IPS DF 6.9 (cell line): ENCODE measurements at regions not wholly inside any gene's neighbourhood (a gene's known extent, or its start where the extent isn't known, plus 50 kb on each side); places are given as distances from the start of the nearest gene placed in this dataset.

Experiments
- DNase-seq: peaks from one replicate; pipeline ENCODE4 v3.0.0-alpha.2; 2013; ENCODE audit warnings: low read depth, low spot score
- H3K27ac ChIP-seq: one replicate; pipeline ENCODE4 v1.5.1; 2013; ENCODE audit warnings: low read length, control low read depth
- H3K27me3 ChIP-seq: 2 replicates; pipeline ENCODE4 v1.6.1; 2013; ENCODE audit warnings: mild to moderate bottlenecking, low read length; ENCODE audit not compliant: control insufficient read depth, insufficient read depth
- H3K36me3 ChIP-seq: 2 replicates; pipeline ENCODE4 v1.6.1; 2013; ENCODE audit warnings: low read length; ENCODE audit not compliant: control insufficient read depth, insufficient read depth
- H3K4me1 ChIP-seq: 2 replicates; pipeline ENCODE4 v1.6.1; 2013; ENCODE audit warnings: low read length; ENCODE audit not compliant: control insufficient read depth, insufficient read depth
- H3K4me3 ChIP-seq: 2 replicates; pipeline ENCODE4 v1.5.1; 2013; ENCODE audit warnings: mild to moderate bottlenecking, low read length
- H3K9me3 ChIP-seq: 2 replicates; pipeline ENCODE4 v1.6.1; 2013; ENCODE audit warnings: low read length, inconsistent platforms; ENCODE audit not compliant: control insufficient read depth, insufficient read depth
- WGBS: extraction: QIAGEN DNeasy Blood & Tissue Kit; methylation state at CpG from one replicate; pipeline ENCODE4 v1.1.7; 2013; ENCODE audit warnings: mixed read lengths, missing lambda C conversion rate; ENCODE audit not compliant: insufficient read length, insufficient coverage; 5-methylcytosine and 5-hydroxymethylcytosine counted together

DNA sequence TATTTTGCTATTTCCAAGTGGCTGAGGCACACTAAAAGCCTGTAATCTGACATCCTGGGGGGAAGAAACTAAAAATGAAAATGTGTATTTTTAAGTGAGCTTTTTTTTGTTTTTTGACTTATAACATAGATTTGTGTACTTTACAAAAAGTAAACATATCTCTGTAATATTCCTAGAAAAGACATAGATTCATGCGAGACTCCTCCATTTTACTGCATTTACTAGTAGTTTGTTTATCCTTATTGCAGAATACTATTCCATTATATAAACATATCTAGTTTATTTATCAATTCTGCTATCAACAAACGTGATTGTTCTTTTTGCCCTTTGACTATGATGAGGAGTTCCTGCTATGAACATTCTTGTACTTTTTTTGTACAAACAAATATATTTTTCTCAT, 67.8 kb upstream of the PLSCR5 start:
- Histone ChIP-seq H3K36me3 (no peaks in the 10 kb centered on the region), H3K9me3 (no peaks in the 10 kb centered on the region), H3K27me3 (no peaks in the 10 kb centered on the region), H3K27ac (no peak overlapping the region), H3K4me3 (no peak overlapping the region), H3K4me1 (no peaks in the 10 kb centered on the region)
- WGBS: no CpG with 5 or more reads among the region's 2 CpGs
- no peak for DNase-seq

DNA sequence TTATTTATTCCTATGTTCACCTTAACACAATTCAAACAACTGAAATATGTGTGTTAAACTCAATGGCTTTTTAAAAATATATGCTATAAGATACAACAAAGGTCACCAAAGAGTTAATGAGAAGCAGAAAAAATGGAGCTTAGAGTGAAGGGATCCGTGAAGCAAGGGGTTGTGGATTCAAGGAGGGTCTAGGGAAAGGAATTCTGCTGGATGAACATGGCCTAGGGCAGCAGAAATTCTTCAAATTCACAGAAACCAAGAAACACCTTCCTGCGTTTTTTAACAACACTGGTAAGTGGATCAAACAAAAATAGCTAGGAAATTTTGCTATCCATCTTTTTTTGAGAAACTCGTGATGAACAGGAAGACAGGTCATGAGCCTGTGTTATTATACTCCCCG, 59.3 kb upstream of the PLSCR5 start:
- H3K36me3 ChIP-seq: no peaks in the 10 kb centered on the region
- WGBS: no CpG with 5 or more reads among the region's 4 CpGs
- no peak overlapping the region for H3K4me3 ChIP-seq
- H3K9me3 ChIP-seq: no peaks in the 10 kb centered on the region
- H3K4me1 ChIP-seq: no peaks in the 10 kb centered on the region
- no peaks in the 10 kb centered on the region for H3K27me3 ChIP-seq
- H3K27ac ChIP-seq: no peak overlapping the region
- DNase-seq: no peak

DNA sequence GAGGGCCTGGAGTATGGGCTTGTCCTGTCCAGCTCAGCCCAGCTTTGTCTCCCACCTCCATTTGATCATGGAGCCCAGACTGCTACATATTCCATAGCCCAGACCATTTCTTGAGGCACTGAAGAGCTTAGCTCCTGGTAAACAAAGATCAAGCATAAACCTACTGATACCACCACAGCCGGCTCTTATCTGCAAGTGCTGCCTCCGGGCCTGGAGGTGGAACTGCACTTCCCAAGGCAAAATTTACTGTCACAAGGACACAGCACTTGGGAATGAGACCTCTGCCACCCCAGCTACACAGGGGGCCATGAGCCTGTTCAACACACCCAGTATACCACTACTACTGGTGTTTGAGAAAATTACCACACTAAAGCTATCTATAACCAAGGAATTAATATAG, 53.7 kb upstream of the PLSCR5 start:
- no CpG with 5 or more reads among the region's 2 CpGs for WGBS

DNA sequence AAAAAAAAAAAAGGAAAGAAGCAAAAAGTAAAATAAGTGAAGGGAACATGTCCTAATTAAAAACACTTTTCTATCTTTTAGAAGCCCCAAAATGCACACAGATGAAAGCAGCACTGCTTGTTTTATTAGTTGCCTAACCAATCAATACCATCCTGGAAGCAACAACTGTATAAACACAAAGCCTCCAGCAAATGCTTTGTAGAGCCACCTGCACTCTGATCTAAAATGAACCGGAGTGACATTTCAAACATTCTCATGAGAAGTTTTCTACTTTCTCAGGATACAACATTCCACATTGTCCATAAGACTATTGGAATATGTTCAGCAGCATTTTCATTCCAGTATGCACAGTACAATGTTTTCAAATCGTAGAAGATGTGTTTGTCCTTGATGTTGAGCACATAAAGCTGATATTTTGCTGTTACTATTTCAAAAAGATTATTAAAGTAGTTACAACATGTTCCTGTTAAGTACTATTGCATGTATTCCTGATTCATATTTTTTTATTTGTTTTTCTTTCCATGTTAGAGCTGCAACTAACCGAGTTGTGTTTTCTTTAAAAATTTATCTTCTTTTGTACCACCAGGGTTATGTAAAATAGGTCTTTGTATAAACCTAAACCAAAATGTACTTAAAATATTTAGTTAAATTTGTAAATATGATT, 50.3 kb upstream of the PLSCR5 start:
- Histone ChIP-seq H3K36me3 (no peaks in the 10 kb centered on the region), H3K27ac (no peak overlapping the region), H3K9me3 (no peaks in the 10 kb centered on the region), H3K4me3 (no peak overlapping the region), H3K27me3 (no peaks in the 10 kb centered on the region), H3K4me1 (peaks cover 1% of the 10 kb centered on the region)
- WGBS: no CpG with 5 or more reads among the region's 3 CpGs
- no peak for DNase-seq

More for the DNA sequence above, 53.7 kb upstream of the PLSCR5 start:
- Histone ChIP-seq H3K27me3 (no peaks in the 10 kb centered on the region), H3K4me1 (no peaks in the 10 kb centered on the region), H3K9me3 (no peaks in the 10 kb centered on the region), H3K36me3 (no peaks in the 10 kb centered on the region), H3K27ac (no peak overlapping the region), H3K4me3 (no peak overlapping the region)
- no peak for DNase-seq
